Neural cell (in vitro differentiated cells): ENCODE measurements at regions not wholly inside any gene's neighbourhood (a gene's known extent, or its start where the extent isn't known, plus 50 kb on each side); places are given as distances from the start of the nearest gene placed in this dataset.

Experiments used
- EP300 ChIP-seq: fragments of 450-650 bp; conservative IDR thresholded peaks from 2 replicates; pipeline ENCODE4 v1.6.1; 2014; ENCODE audit warnings: antibody characterized with exemption, mild to moderate bottlenecking, moderate library complexity; ENCODE audit not compliant: poor library complexity, severe bottlenecking
- MXI1 ChIP-seq: fragments of 450-650 bp; conservative IDR thresholded peaks from 2 replicates; pipeline ENCODE4 v1.6.1; 2014; ENCODE audit warnings: antibody characterized with exemption, mild to moderate bottlenecking; ENCODE audit not compliant: poor library complexity, severe bottlenecking
- POLR2AphosphoS5 ChIP-seq: IDR thresholded peaks from 2 replicates; pipeline ENCODE4 v1.6.1; 2012
- RAD21 ChIP-seq: fragments of 450-650 bp; conservative IDR thresholded peaks from 2 replicates; pipeline ENCODE4 v1.6.1; 2014; ENCODE audit warnings: antibody characterized with exemption, mild to moderate bottlenecking, moderate library complexity
- REST ChIP-seq: IDR thresholded peaks from 2 replicates; pipeline ENCODE4 v1.6.1; 2012; ENCODE audit warnings: borderline replicate concordance
- TF ChIP-seq, protein P1 (sequence below): fragments of 450-650 bp; IDR thresholded peaks from 2 replicates; pipeline ENCODE4 v1.5.1; 2014; ENCODE audit warnings: antibody characterized with exemption, mild to moderate bottlenecking, moderate library complexity; ENCODE audit not compliant: poor library complexity, severe bottlenecking

- TF ChIP-seq, protein P1, sequence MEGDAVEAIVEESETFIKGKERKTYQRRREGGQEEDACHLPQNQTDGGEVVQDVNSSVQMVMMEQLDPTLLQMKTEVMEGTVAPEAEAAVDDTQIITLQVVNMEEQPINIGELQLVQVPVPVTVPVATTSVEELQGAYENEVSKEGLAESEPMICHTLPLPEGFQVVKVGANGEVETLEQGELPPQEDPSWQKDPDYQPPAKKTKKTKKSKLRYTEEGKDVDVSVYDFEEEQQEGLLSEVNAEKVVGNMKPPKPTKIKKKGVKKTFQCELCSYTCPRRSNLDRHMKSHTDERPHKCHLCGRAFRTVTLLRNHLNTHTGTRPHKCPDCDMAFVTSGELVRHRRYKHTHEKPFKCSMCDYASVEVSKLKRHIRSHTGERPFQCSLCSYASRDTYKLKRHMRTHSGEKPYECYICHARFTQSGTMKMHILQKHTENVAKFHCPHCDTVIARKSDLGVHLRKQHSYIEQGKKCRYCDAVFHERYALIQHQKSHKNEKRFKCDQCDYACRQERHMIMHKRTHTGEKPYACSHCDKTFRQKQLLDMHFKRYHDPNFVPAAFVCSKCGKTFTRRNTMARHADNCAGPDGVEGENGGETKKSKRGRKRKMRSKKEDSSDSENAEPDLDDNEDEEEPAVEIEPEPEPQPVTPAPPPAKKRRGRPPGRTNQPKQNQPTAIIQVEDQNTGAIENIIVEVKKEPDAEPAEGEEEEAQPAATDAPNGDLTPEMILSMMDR, result no peak
- TF ChIP-seq POLR2AphosphoS5, result no peak
- no peak for TF ChIP-seq REST
- no peak for TF ChIP-seq EP300
- TF ChIP-seq RAD21, result no peak
- no peak for TF ChIP-seq MXI1
Observed at GRCh38 chr2:120574620-120575019, 161.0 kb upstream of the GLI2 start.
